ENCODE measurements at regions not wholly inside any gene's neighbourhood (a gene's known extent, or its start where the extent isn't known, plus 50 kb on each side); places are given as distances from the start of the nearest gene placed in this dataset.

DNA sequence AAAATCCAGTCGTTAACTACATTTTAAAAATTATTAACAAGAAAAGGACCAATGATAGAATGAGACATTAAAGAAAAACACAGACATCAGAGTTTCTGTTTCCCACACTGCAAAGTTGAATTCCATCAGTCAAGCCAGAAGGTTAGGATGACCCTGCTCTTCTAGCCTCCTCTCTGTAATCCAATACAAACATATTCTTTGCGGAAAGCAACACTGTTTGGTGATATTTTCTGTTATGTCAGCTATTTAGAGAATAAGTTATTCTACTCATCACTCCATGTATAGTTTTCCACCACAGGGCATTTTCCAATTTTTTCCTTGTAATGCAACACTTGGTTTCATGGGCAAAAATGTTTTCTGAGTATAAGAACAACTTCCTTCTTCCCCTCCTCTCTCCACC lies 152.3 kb downstream of the EVX1 start:
- H3K27ac ChIP-seq: no peak overlapping the region
- TF ChIP-seq, protein P1, sequence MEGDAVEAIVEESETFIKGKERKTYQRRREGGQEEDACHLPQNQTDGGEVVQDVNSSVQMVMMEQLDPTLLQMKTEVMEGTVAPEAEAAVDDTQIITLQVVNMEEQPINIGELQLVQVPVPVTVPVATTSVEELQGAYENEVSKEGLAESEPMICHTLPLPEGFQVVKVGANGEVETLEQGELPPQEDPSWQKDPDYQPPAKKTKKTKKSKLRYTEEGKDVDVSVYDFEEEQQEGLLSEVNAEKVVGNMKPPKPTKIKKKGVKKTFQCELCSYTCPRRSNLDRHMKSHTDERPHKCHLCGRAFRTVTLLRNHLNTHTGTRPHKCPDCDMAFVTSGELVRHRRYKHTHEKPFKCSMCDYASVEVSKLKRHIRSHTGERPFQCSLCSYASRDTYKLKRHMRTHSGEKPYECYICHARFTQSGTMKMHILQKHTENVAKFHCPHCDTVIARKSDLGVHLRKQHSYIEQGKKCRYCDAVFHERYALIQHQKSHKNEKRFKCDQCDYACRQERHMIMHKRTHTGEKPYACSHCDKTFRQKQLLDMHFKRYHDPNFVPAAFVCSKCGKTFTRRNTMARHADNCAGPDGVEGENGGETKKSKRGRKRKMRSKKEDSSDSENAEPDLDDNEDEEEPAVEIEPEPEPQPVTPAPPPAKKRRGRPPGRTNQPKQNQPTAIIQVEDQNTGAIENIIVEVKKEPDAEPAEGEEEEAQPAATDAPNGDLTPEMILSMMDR (conservative IDR thresholded peaks at IDR 0.05): no peak

DNA sequence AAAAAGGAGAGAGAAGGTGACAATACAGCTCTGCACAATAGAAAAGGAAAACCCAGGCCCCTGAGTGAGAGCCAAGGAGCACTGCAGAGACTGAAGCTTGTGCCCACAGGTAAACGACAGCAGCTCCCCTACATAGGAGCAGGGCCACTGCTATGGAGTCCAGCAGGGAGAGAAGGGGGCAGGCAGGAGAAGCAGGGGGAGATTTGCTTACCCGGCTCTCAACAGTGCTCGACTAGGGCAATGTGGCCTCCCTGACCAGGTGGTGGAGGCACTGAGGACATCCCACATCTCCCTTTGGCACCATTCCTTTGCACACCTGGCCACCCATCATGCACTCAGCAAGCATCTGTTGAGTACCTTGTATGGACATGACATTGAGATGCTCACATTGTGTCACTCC lies 153.0 kb downstream of the EVX1 start:
- no peak overlapping the region for H3K27ac ChIP-seq
- TF ChIP-seq, protein P1 (conservative IDR thresholded peaks at IDR 0.05): no peak

DNA sequence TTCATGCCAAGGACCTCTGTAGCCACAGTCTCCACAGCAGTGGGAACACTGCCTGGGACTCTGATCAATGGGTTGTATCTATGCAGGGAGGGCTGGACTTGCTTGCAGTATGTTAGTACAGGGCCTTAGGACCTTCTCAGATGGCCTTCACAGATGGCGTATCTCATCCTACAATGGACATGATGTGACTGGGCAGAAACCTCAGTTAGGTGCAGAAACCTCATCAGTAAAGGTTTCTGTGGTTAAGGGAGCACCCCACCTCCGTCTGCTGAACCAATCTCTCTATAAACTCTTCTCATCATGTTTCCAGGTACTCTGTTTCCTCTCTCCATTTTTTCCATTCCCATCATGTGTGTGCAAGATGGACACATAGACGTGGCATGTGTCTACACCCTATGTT lies 154.9 kb downstream of the EVX1 start:
- TF ChIP-seq, protein P1 (conservative IDR thresholded peaks at IDR 0.05): no peak

DNA sequence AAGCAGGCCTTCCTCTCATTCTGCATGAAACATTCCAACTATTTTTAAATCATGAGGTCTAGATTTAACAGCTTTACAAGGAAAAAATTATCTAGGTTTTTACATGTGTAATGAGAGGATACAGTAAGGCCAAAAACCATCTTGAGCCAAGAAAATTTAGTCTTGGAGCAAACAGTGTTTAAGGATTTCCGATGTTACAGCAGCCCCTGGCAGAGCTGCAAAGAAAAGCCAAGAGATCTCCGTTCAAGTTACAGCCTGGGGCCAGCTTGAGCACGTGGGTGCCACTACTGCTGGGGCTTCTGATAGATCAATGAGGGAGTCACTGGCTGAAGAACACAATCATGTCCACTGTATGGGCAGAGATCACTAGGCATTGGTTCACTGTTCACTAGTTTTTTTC lies 156.2 kb downstream of the EVX1 start:
- no peak overlapping the region for H3K27ac ChIP-seq
- TF ChIP-seq, protein P1 (conservative IDR thresholded peaks at IDR 0.05): no peak

More for the DNA sequence above, 154.9 kb downstream of the EVX1 start:
- H3K27ac ChIP-seq: no peak overlapping the region

DNA sequence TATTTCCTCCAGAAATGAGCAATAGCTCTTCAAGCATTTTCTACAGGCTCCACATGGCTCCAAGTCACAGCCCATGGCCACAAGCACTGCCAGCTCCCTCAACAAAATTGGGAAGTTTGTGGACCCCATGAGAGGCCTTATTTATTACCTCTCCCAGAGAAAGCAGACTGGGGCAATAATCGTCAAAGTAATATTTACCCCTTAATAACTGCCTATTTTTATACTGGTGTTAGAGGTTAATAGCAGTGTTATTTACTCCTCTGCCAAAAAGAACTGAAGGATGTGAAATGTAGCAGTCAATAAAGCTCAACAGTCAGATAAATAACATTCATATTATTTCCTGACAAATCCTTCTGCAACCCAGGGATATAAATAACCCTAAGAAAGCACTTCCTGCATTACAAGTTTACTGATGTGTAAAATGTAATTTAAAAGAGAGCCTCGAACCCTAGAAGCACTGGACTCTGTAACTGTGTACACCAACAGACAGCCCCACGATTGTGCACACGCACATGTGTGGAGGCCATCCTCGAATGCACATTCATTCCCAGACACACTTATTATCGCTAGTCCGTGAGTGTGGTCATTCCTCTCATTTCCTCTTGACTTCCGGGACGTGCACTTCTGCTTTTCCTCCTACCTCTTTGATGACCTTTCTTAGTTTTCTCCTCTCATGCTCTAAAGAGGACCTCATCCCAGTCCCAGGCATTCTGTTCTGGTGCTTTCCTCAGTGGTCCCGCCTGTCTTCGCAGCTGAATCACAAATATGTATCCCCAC lies 157.4 kb downstream of the EVX1 start:
- TF ChIP-seq, protein P1 (conservative IDR thresholded peaks at IDR 0.05): no peak
- H3K27ac ChIP-seq: no peak overlapping the region

DNA sequence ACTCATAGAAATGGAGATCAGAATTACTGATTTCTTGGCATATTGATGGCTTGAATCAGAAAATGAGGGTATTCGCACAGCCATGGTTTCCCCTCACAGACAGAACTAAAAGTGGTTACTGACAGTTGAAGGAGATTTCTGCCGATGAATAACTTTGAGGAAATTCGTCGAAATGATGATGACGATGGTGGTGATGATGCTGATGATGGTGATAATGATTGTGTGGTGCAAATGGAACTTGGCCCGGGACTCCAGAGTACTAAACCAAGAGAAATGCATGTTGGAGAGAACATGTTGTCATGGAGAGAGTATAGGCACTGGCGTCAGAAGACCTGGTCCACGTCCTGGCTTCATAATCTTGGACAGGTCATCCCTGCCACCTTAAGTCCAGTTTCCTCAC lies 163.2 kb downstream of the EVX1 start:
- no peak overlapping the region for H3K27ac ChIP-seq
- TF ChIP-seq, protein P1 (conservative IDR thresholded peaks at IDR 0.05): no peak

DNA sequence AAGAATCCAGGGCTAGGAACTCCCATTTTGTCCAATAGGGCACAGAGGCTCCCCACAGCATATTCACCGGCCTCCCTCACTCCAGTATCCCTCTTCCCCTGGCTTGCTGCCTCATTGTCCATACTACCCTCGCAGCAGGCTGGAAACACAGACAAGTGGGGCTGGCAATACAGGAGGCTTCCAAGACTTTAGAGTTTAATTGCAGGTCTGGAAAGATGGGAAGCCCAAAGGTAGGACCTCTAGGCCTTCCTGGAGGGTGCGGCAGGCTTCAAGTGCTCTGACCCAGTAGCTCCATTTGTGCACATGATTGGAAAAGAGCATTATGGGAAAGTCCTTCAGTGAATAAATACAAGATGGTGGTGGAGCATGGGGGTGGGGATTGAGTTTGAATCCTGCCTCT lies 166.7 kb downstream of the EVX1 start:
- H3K27ac ChIP-seq: no peak overlapping the region
- TF ChIP-seq, protein P1 (conservative IDR thresholded peaks at IDR 0.05): no peak
